ENCODE measurements at regions not wholly inside any gene's neighbourhood (a gene's known extent, or its start where the extent isn't known, plus 50 kb on each side); places are given as distances from the start of the nearest gene placed in this dataset.

DNA sequence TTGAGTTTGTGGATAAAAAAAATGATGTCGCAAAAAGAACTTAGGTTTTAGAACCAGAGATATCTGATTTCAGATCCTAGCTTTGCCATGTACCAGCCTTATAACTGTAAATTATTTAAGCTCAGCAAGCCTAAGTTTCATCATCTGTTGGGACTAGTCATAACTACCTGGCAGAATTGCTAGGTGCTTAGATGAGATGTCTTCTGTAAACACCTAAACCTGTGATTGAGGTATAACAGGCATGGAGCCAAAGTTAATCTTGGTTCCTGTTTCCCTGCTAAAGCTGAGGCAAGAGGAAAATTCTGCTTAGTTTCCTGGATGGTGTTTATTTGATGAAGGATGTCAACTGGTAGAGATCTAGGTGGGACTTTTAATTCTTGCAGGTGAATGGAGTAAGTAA, 331.3 kb upstream of the RBMS3 start:
- ATAC-seq: no peak
- Histone ChIP-seq H3K9me3 (no peaks in the 10 kb centered on the region), H3K4me3 (no peak overlapping the region), H3K27ac (no peak overlapping the region), H3K27me3 (ENCODE audit: insufficient read depth in 3 of 3, low read length in 2 of 3) (no peaks in the 10 kb centered on the region), H3K36me3 (ENCODE audit: insufficient read depth in 1 of 2, low read depth in 1 of 2) (no peaks in the 10 kb centered on the region), H3K4me1 (no peaks in the 10 kb centered on the region)
- no peak for DNase-seq
- WGBS, 3 donors: 93 to 100% (median 96%) methylated on average over 1 of the region's 1 CpG
- intact Hi-C loops (cut with DNase I): loop anchor here in 1 of 2 donors (10.0 kb wide), 1 partner anchor 85 kb away; no protein-coding TSS in a partner anchor
- TF ChIP-seq, protein P1, sequence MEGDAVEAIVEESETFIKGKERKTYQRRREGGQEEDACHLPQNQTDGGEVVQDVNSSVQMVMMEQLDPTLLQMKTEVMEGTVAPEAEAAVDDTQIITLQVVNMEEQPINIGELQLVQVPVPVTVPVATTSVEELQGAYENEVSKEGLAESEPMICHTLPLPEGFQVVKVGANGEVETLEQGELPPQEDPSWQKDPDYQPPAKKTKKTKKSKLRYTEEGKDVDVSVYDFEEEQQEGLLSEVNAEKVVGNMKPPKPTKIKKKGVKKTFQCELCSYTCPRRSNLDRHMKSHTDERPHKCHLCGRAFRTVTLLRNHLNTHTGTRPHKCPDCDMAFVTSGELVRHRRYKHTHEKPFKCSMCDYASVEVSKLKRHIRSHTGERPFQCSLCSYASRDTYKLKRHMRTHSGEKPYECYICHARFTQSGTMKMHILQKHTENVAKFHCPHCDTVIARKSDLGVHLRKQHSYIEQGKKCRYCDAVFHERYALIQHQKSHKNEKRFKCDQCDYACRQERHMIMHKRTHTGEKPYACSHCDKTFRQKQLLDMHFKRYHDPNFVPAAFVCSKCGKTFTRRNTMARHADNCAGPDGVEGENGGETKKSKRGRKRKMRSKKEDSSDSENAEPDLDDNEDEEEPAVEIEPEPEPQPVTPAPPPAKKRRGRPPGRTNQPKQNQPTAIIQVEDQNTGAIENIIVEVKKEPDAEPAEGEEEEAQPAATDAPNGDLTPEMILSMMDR (IDR thresholded peaks at IDR 0.05): no peak

DNA sequence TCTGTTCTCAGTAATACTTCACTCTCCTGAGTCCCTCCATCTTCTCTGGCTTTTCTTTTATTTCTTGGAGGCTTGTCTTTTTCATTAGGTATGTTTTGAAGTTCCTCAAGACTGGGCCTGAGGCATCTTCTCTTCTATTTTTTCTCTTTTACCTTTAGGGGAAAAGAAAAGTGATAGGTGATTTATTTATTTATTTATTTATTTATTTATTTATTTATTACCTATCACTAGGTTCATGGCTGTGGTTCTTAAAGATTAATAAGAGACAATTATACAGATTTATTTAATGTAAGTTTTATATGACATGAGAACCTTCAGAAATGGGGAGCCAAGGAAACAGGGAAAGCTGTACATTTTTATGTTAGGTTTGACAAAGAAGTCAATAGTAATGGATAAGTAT, 330.3 kb upstream of the RBMS3 start:
- Histone ChIP-seq H3K4me1 (no peaks in the 10 kb centered on the region), H3K27me3 (ENCODE audit: insufficient read depth in 3 of 3, low read length in 2 of 3) (no peaks in the 10 kb centered on the region), H3K9me3 (no peaks in the 10 kb centered on the region), H3K27ac (no peak overlapping the region), H3K4me3 (no peak overlapping the region), H3K36me3 (ENCODE audit: insufficient read depth in 1 of 2, low read depth in 1 of 2) (no peaks in the 10 kb centered on the region)
- TF ChIP-seq, protein P1 (IDR thresholded peaks at IDR 0.05): no peak
- intact Hi-C loops (cut with DNase I): no loop called here
- no peak for ATAC-seq
- DNase-seq: no peak

DNA sequence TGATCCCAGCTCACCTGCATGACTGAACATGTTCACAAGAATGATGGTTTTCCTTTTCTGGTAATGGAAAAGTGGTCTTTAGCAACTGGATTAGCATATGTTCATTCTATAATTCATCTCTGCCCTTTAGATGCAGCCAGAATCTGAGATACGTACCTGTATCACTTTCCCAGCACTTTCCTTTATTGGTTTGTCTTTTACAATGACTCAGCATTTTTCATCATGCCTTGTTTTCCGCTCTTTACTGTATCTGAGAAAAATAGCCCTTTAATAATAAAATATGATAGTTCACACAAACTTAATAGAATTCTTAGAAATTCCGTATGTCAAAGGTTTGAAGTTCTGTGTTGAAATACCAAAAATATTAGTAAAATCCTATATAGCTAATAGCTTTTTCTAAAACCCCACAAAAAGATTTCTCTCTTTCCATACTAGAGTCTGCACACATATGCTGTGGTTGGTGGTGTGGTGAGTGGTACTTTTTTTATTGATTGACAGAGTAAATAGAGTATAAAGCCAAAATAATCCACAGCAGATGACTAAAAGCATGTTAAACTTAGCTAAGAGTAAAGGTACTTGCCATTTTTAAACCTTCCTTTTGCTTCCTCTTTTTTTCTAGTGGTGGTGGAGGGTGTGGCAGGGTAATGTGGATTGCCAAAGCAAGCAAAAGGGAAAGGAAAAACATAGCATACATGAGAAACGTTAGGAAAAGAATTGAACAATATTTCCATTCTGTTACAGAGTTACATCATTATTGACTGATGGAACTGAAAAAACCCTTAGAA, 328.9 kb upstream of the RBMS3 start:
- ATAC-seq (no peak), DNase-seq (no peak)
- Histone ChIP-seq H3K27me3 (ENCODE audit: insufficient read depth in 3 of 3, low read length in 2 of 3) (no peaks in the 10 kb centered on the region), H3K4me1 (no peaks in the 10 kb centered on the region), H3K36me3 (ENCODE audit: insufficient read depth in 1 of 2, low read depth in 1 of 2) (no peaks in the 10 kb centered on the region), H3K27ac (no peak overlapping the region), H3K9me3 (no peaks in the 10 kb centered on the region), H3K4me3 (no peak overlapping the region)
- TF ChIP-seq, protein P1 (IDR thresholded peaks at IDR 0.05): no peak
- 71 to 82% (median 81%) methylated on average over 4 of the region's 4 CpGs for WGBS, 3 donors
- intact Hi-C loops (cut with DNase I): no loop called here

DNA sequence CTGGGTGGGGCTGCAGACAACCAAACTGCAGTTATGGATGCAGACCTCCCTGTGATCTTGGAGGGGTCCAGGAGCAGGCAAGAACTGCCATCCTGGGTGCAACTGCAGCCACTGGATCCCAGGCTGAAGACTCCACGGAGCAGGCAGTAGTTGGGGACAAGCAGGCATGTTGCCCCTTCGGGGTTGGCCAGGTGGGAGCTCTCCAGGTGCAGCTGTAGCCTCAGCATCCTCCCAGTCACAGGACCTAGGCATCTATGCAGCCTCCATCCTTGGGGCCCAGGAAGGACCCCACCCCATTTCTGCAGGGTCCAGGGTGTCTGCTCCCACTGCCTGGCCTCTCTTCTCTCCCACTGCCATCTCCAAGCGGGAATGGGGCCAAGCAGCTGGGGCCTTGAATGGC, 322.2 kb upstream of the RBMS3 start:
- intact Hi-C loops (cut with DNase I): no loop called here
- TF ChIP-seq, protein P1 (IDR thresholded peaks at IDR 0.05): no peak
- no peak for DNase-seq
- ATAC-seq: no peak
- Histone ChIP-seq H3K4me1 (no peaks in the 10 kb centered on the region), H3K27me3 (ENCODE audit: insufficient read depth in 3 of 3, low read length in 2 of 3) (no peaks in the 10 kb centered on the region), H3K9me3 (no peaks in the 10 kb centered on the region), H3K36me3 (ENCODE audit: insufficient read depth in 1 of 2, low read depth in 1 of 2) (no peaks in the 10 kb centered on the region), H3K4me3 (no peak overlapping the region), H3K27ac (no peak overlapping the region)
- WGBS, 3 donors: 85 to 92% (median 91%) methylated on average over 3 of the region's 3 CpGs

DNA sequence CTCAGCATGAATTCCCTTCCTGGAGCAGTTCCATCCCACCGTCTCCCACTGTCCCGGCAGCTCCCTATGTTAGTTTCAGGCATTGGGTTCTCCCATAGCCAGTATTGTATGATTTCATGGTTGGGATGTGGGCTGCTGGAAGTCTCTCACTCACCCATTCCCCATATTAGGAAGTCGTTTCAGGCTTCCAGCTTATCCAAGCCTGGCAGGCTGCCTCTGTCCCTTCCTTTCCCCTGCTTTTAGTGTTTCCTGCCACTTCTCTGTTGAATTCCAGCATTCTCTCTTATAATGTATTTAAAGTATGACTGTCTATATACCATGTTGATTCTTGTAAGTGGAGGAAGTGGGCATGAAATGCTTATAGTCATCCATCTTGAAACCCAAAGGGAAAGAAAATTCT, 309.7 kb upstream of the RBMS3 start:
- WGBS, 3 donors: 32 to 57% (median 43%) methylated on average over 3 of the region's 3 CpGs
- Histone ChIP-seq H3K9me3 (peaks cover 5% of the 10 kb centered on the region), H3K4me1 (no peaks in the 10 kb centered on the region), H3K27ac (no peak overlapping the region), H3K27me3 (ENCODE audit: insufficient read depth in 3 of 3, low read length in 2 of 3) (no peaks in the 10 kb centered on the region), H3K36me3 (ENCODE audit: insufficient read depth in 1 of 2, low read depth in 1 of 2) (no peaks in the 10 kb centered on the region), H3K4me3 (no peak overlapping the region)
- TF ChIP-seq, protein P1 (IDR thresholded peaks at IDR 0.05): no peak
- ATAC-seq (no peak), DNase-seq (no peak)
- intact Hi-C loops (cut with DNase I): no loop called here

Data from psoas muscle (tissue), 7 donors.